GM23338 (cell line): ENCODE measurements at regions not wholly inside any gene's neighbourhood (a gene's known extent, or its start where the extent isn't known, plus 50 kb on each side); places are given as distances from the start of the nearest gene placed in this dataset.

Source experiments
- ATAC-seq: fragments of 200-7000 bp; cut with Tn5 transposase; 3 replicates; pipeline ENCODE4 v1.9.1; 2020
- DNase-seq: peaks from one replicate; pipeline ENCODE4 v3.0.0-alpha.2; 2015; ENCODE audit warnings: low spot score
- H2AFZ ChIP-seq: fragments of 200-600 bp; sonication (generic); 2 replicates; pipeline ENCODE4 v1.8.0; 2016; ENCODE audit warnings: antibody characterized with exemption, mild to moderate bottlenecking, moderate library complexity
- H3F3A ChIP-seq: fragments of 200-600 bp; sonication (generic); replicated peaks from 2 replicates; pipeline ENCODE4 v1.8.0; 2017; ENCODE audit warnings: antibody characterized with exemption, mixed run types, low read depth
- H3K27ac ChIP-seq: fragments of 200-600 bp; sonication (generic); 2 replicates; pipeline ENCODE4 v1.6.1; 2016; ENCODE audit warnings: low read depth
- H3K27me3 ChIP-seq: fragments of 200-600 bp; sonication (generic); 2 replicates; pipeline ENCODE4 v1.8.0; 2016; ENCODE audit warnings: mild to moderate bottlenecking, mixed run types, moderate library complexity; ENCODE audit not compliant: insufficient read depth
- H3K36me3 ChIP-seq: fragments of 200-600 bp; sonication (generic); 2 replicates; pipeline ENCODE4 v1.8.0; 2016; ENCODE audit warnings: mild to moderate bottlenecking; ENCODE audit not compliant: insufficient read depth
- H3K4me1 ChIP-seq: fragments of 200-600 bp; sonication (generic); 2 replicates; pipeline ENCODE4 v1.8.0; 2016; ENCODE audit warnings: mild to moderate bottlenecking, moderate library complexity; ENCODE audit not compliant: insufficient read depth
- H3K4me2 ChIP-seq: fragments of 200-600 bp; sonication (generic); 2 replicates; pipeline ENCODE4 v1.7.1; 2017; ENCODE audit warnings: mixed run types
- H3K4me3 ChIP-seq: fragments of 200-600 bp; sonication (generic); 2 replicates; pipeline ENCODE4 v1.6.1; 2016; ENCODE audit warnings: mixed run types
- H3K79me2 ChIP-seq: fragments of 200-600 bp; sonication (generic); replicated peaks from 2 replicates; pipeline ENCODE4 v1.8.0; 2017; ENCODE audit warnings: mild to moderate bottlenecking; ENCODE audit not compliant: insufficient read depth
- H3K9me2 ChIP-seq: fragments of 200-600 bp; sonication (generic); 2 replicates; pipeline ENCODE4 v1.8.0; 2017; ENCODE audit not compliant: insufficient read depth
- H4K20me1 ChIP-seq: fragments of 200-600 bp; sonication (generic); replicated peaks from 2 replicates; pipeline ENCODE4 v1.8.0; 2017; ENCODE audit warnings: mild to moderate bottlenecking; ENCODE audit not compliant: insufficient read depth
- H3K27ac Mint-ChIP-seq: 2 replicates; pipeline ENCODE4 v1.8.0; 2020; ENCODE audit warnings: inconsistent platforms, mild to moderate bottlenecking, moderate library complexity, mixed read lengths
- H3K27me3 Mint-ChIP-seq: 3 replicates; pipeline ENCODE4 v1.8.0; 2022; ENCODE audit warnings: low read depth, mild to moderate bottlenecking, moderate library complexity, mixed read lengths, inconsistent platforms; ENCODE audit not compliant: insufficient read depth, poor library complexity
- H3K36me3 Mint-ChIP-seq: 3 replicates; pipeline ENCODE4 v1.8.0; 2021; ENCODE audit warnings: low read depth, mild to moderate bottlenecking, inconsistent platforms, moderate library complexity, mixed read lengths
- H3K4me1 Mint-ChIP-seq: 3 replicates; pipeline ENCODE4 v1.8.0; 2020; ENCODE audit warnings: mild to moderate bottlenecking, inconsistent platforms, mixed read lengths
- H3K4me3 Mint-ChIP-seq: 3 replicates; pipeline ENCODE4 v1.8.0; 2021; ENCODE audit warnings: moderate library complexity, mild to moderate bottlenecking, inconsistent platforms, mixed read lengths
- H3K9me3 Mint-ChIP-seq: 3 replicates; pipeline ENCODE4 v1.8.0; 2020; ENCODE audit warnings: moderate library complexity, mild to moderate bottlenecking, inconsistent platforms, mixed read lengths
- CREB1 ChIP-seq: fragments of 250-450 bp; sonication (Bioruptor Pico); IDR thresholded peaks from 2 replicates; pipeline ENCODE4 v1.5.0; 2020; ENCODE audit warnings: low read depth, mild to moderate bottlenecking, moderate library complexity
- ETS1 ChIP-seq: IDR thresholded peaks from 2 replicates; pipeline ENCODE4 v1.6.1; 2016; ENCODE audit warnings: antibody characterized with exemption
- EZH2 ChIP-seq: fragments of 200-600 bp; sonication (generic); IDR thresholded peaks from one replicate; pipeline ENCODE4 v1.8.0; 2017; ENCODE audit warnings: antibody characterized with exemption, mild to moderate bottlenecking, low read depth; ENCODE audit not compliant: unreplicated experiment
- EZH2phosphoT487 ChIP-seq: fragments of 200-600 bp; sonication (generic); IDR thresholded peaks from one replicate; pipeline ENCODE4 v1.8.1; 2018; ENCODE audit warnings: antibody characterized with exemption; ENCODE audit not compliant: unreplicated experiment
- STAT1 ChIP-seq: IDR thresholded peaks from one replicate; pipeline ENCODE4 v1.6.1; 2016; ENCODE audit warnings: antibody characterized with exemption; ENCODE audit not compliant: unreplicated experiment
- ZNF114 ChIP-seq: fragments of 250-450 bp; sonication (Bioruptor Pico); IDR thresholded peaks from 2 replicates; pipeline ENCODE4 v1.5.0; 2020; ENCODE audit warnings: mild to moderate bottlenecking, moderate library complexity
- ZNF331 ChIP-seq: fragments of 250-450 bp; sonication (Bioruptor Pico); IDR thresholded peaks from 2 replicates; pipeline ENCODE4 v1.5.0; 2020; ENCODE audit warnings: low read depth, mild to moderate bottlenecking, moderate library complexity
- ZNF462 ChIP-seq: fragments of 250-450 bp; sonication (Bioruptor Pico); IDR thresholded peaks from 2 replicates; pipeline ENCODE4 v1.5.0; 2020; ENCODE audit warnings: mild to moderate bottlenecking, moderate library complexity

GRCh38 chr9:20041697-20042081 lies 252.9 kb upstream of the SLC24A2 start:
- Histone ChIP-seq H3K9me2 (0 out of 2 replicates have a peak, but pooled peaks cover 6% of the 10 kb centered on the region), H3K27me3 (no peaks in the 10 kb centered on the region), H4K20me1 (no peaks in the 10 kb centered on the region), H3K4me3 (no peak overlapping the region), H3K36me3 (no peaks in the 10 kb centered on the region), H3K4me1 (peaks cover 19% of the 10 kb centered on the region; the same call in 1 of the 2 replicates), H3K79me2 (no peaks in the 10 kb centered on the region), H3K4me2 (peak overlapping the region; percentile 43; the same call in 1 of the 2 replicates), H3K27ac (no peak overlapping the region), H3F3A (no peaks in the 10 kb centered on the region), H2AFZ (peak overlapping the region; percentile 82; the same call in 1 of the 2 replicates)
- TF ChIP-seq STAT1 (no peak), EZH2phosphoT487 (no peak)
- H3K4me3 Mint-ChIP-seq = no peak overlapping the region
- peak overlapping the region; percentile 57; the same call in 1 of the 2 replicates for H3K27ac Mint-ChIP-seq
- peaks cover 25% of the 10 kb centered on the region for H3K4me1 Mint-ChIP-seq
- ATAC-seq (no peak), DNase-seq (no peak)
- no peaks in the 10 kb centered on the region for H3K36me3 Mint-ChIP-seq
- H3K27me3 Mint-ChIP-seq = no peaks in the 10 kb centered on the region
- no peaks in the 10 kb centered on the region; the same call in 2 of the 3 replicates for H3K9me3 Mint-ChIP-seq

GRCh38 chr9:20040991-20041696 lies 252.3 kb upstream of the SLC24A2 start:
- ATAC-seq (no peak), DNase-seq (no peak)
- Histone ChIP-seq H3F3A (no peaks in the 10 kb centered on the region), H3K4me2 (peak overlapping the region; percentile 43), H4K20me1 (no peaks in the 10 kb centered on the region), H2AFZ (peak overlapping the region; percentile 82; the same call in 1 of the 2 replicates), H3K9me2 (0 out of 2 replicates have a peak, but pooled peaks cover 6% of the 10 kb centered on the region), H3K4me3 (no peak overlapping the region), H3K27ac (no peak overlapping the region), H3K27me3 (no peaks in the 10 kb centered on the region), H3K36me3 (no peaks in the 10 kb centered on the region), H3K4me1 (peaks cover 19% of the 10 kb centered on the region; the same call in 1 of the 2 replicates), H3K79me2 (no peaks in the 10 kb centered on the region)
- Mint-ChIP-seq H3K36me3 (no peaks in the 10 kb centered on the region), H3K4me3 (no peak overlapping the region), H3K27ac (peak overlapping the region; percentile 57; the same call in 1 of the 2 replicates), H3K27me3 (no peaks in the 10 kb centered on the region), H3K9me3 (no peaks in the 10 kb centered on the region; the same call in 2 of the 3 replicates), H3K4me1 (peaks cover 25% of the 10 kb centered on the region)
- no peak for TF ChIP-seq ZNF114
- TF ChIP-seq EZH2phosphoT487 = no peak

DNA sequence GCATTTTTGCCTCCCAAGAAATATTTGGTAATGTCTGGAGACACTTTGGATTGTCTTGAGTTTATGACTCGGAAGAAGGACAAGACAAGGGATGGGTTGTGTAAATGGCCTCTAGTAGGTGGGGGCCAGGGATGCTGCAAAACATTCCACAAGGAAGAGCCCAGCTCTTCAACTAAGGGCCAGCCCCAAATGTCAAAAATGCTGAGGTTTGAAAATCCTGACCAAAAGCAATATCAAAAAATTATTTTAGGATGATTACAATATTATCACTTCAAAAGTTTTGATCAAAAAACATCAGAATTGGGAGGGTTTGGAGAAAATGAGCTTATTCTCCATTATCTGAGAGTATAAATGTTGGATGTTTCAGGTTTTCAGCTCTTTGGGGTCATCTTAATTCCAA lies 248.9 kb upstream of the SLC24A2 start:
- Mint-ChIP-seq H3K27me3 (no peaks in the 10 kb centered on the region), H3K9me3 (no peaks in the 10 kb centered on the region; the same call in 2 of the 3 replicates), H3K4me1 (peaks cover 37% of the 10 kb centered on the region), H3K36me3 (no peaks in the 10 kb centered on the region), H3K4me3 (no peak overlapping the region), H3K27ac (no peak overlapping the region)
- ATAC-seq (no peak), DNase-seq (no peak)
- peaks cover 22% of the 10 kb centered on the region; the same call in 1 of the 2 replicates for H3K4me1 ChIP-seq
- no peaks in the 10 kb centered on the region for H3K36me3 ChIP-seq
- H3K27ac ChIP-seq = no peak overlapping the region
- 0 out of 2 replicates have a peak, but pooled peaks cover 6% of the 10 kb centered on the region for H3K9me2 ChIP-seq
- H3K4me2 ChIP-seq = no peak overlapping the region
- H3K79me2 ChIP-seq = no peaks in the 10 kb centered on the region
- no peak overlapping the region for H3K4me3 ChIP-seq
- no peaks in the 10 kb centered on the region for H3K27me3 ChIP-seq
- no peaks in the 10 kb centered on the region for H4K20me1 ChIP-seq
- no peak overlapping the region for H2AFZ ChIP-seq
- no peaks in the 10 kb centered on the region for H3F3A ChIP-seq
- TF ChIP-seq ETS1 (no peak), CREB1 (CRISPR knock-in tag) (no peak), EZH2 (no peak), ZNF331 (CRISPR knock-in tag) (no peak), STAT1 (no peak), ZNF462 (CRISPR knock-in tag) (no peak)
